A549 (cell line): ENCODE measurements at regions not wholly inside any gene's neighbourhood (a gene's known extent, or its start where the extent isn't known, plus 50 kb on each side); places are given as distances from the start of the nearest gene placed in this dataset.

Experiments used
- ATAC-seq, 2 experiments: fragments of 200-7000 bp in 1 of 2; fragments of >200 bp in 1 of 2; cut with Nextera tagmentation in 1 of 2; cut with Tn5 transposase in 1 of 2; 3 replicates each; pipeline versions ENCODE4 v1.8.0 to v1.9.1; 2018 to 2020; ENCODE audit warnings: mild to moderate bottlenecking in 1 of 2, moderate library complexity in 1 of 2
- CTCF ChIA-PET: fragments of 300-600 bp; sonication (Branson Sonifier 250); formaldehyde crosslinking; extraction: SDS; loops from one replicate; lab custom pipeline; 2021; ENCODE audit warnings: antibody characterized with exemption, inconsistent platforms; lab: Yijun Ruan, JAX
- POLR2A ChIA-PET: fragments of 350-600 bp; formaldehyde crosslinking; extraction: SDS; loops from one replicate; lab custom pipeline; 2021; ENCODE audit warnings: antibody characterized with exemption, inconsistent platforms; lab: Yijun Ruan, JAX
- DNase-seq, 2 experiments: peaks; one replicate each; pipeline versions ENCODE4 v3.0.0 to v3.0.0-alpha.2; 2011 to 2016; ENCODE audit warnings: low read depth in 1 of 2, low spot score in 1 of 2
- FAIRE-seq: peaks from 2 replicates; lab custom pipeline; 2011; peaks lifted over from hg19 to GRCh38; lab: Jason Lieb, UNC
- H3K27ac ChIP-seq, 2 experiments: fragments of >200 bp; sonication (Bioruptor Twin); formaldehyde crosslinking; 3 replicates each; pipeline ENCODE4 v1.5.1; 2016 to 2017
- H3K4me1 ChIP-seq: fragments of >200 bp; sonication (Bioruptor Twin); formaldehyde crosslinking; 3 replicates; pipeline ENCODE4 v1.6.1; 2016
- H3K4me2 ChIP-seq: fragments of >200 bp; sonication (Bioruptor Twin); formaldehyde crosslinking; 3 replicates; pipeline ENCODE4 v1.6.1; 2016
- H3K4me3 ChIP-seq: fragments of >200 bp; sonication (Bioruptor Twin); formaldehyde crosslinking; 3 replicates; pipeline ENCODE4 v1.5.1; 2016
- H3K9me3 ChIP-seq: fragments of >200 bp; sonication (Bioruptor Twin); formaldehyde crosslinking; 3 replicates; pipeline ENCODE4 v1.6.1; 2016
- CHD2 ChIP-seq: fragments of 150-350 bp; IDR thresholded peaks from 2 replicates; pipeline ENCODE4 v1.6.1; 2014; ENCODE audit warnings: low read length; ENCODE audit not compliant: partially characterized antibody
- EHF ChIP-seq: fragments of 250-450 bp; sonication (Bioruptor Pico); IDR thresholded peaks from 2 replicates; pipeline ENCODE4 v1.5.0; 2020; ENCODE audit warnings: mild to moderate bottlenecking
- FOSB ChIP-seq: fragments of 250-450 bp; sonication (Bioruptor Pico); IDR thresholded peaks from 2 replicates; pipeline ENCODE4 v1.5.0; 2020; ENCODE audit warnings: mild to moderate bottlenecking, moderate library complexity
- FOSL2 ChIP-seq, 2 experiments: fragments of 450-650 bp in 1 of 2; fragments of >200 bp in 1 of 2; sonication (Bioruptor Twin) in 1 of 2; formaldehyde crosslinking; IDR thresholded peaks; 2 replicates each; pipeline versions ENCODE4 v1.5.0 to v1.6.1; 2016 to 2020; ENCODE audit warnings: mild to moderate bottlenecking in 1 of 2, moderate library complexity in 1 of 2
- GATA3 ChIP-seq: IDR thresholded peaks from 2 replicates; pipeline ENCODE4 v1.6.1; 2012; ENCODE audit warnings: borderline replicate concordance
- HMGXB4 ChIP-seq: fragments of 250-450 bp; sonication (Bioruptor Pico); IDR thresholded peaks from 2 replicates; pipeline ENCODE4 v1.5.0; 2021; ENCODE audit warnings: mild to moderate bottlenecking, moderate library complexity, borderline replicate concordance
- HOXA7 ChIP-seq: fragments of 250-450 bp; sonication (Bioruptor Pico); IDR thresholded peaks from 2 replicates; pipeline ENCODE4 v1.5.0; 2020; ENCODE audit warnings: mild to moderate bottlenecking, moderate library complexity
- HOXB13 ChIP-seq: fragments of 250-450 bp; sonication (Bioruptor Pico); IDR thresholded peaks from 2 replicates; pipeline ENCODE4 v1.5.0; 2020; ENCODE audit warnings: low read depth, mild to moderate bottlenecking, moderate library complexity
- JUNB ChIP-seq: fragments of >200 bp; sonication (Bioruptor Twin); formaldehyde crosslinking; IDR thresholded peaks from 2 replicates; pipeline ENCODE4 v1.6.1; 2016
- KDM1A ChIP-seq: fragments of 200-600 bp; sonication (generic); IDR thresholded peaks from 2 replicates; pipeline ENCODE4 v1.6.1; 2016; ENCODE audit warnings: low read depth, mild to moderate bottlenecking
- KDM5A ChIP-seq: fragments of 200-600 bp; sonication (generic); IDR thresholded peaks from 2 replicates; pipeline ENCODE4 v1.6.1; 2016; ENCODE audit warnings: antibody characterized with exemption, mild to moderate bottlenecking
- MAFK ChIP-seq: fragments of 450-650 bp; IDR thresholded peaks from 2 replicates; pipeline ENCODE4 v1.6.1; 2014; ENCODE audit not compliant: partially characterized antibody
- MAX ChIP-seq: IDR thresholded peaks from 2 replicates; pipeline ENCODE4 v1.6.1; 2012
- MAZ ChIP-seq: fragments of 150-350 bp; IDR thresholded peaks from 2 replicates; pipeline ENCODE4 v1.6.1; 2014; ENCODE audit warnings: antibody characterized with exemption, low read depth, low read length, borderline replicate concordance
- MYC ChIP-seq: IDR thresholded peaks from 2 replicates; pipeline ENCODE4 v1.6.1; 2012; ENCODE audit warnings: mild to moderate bottlenecking, inconsistent platforms, low read length, improper control_type of control experiment, borderline replicate concordance
- POLR2A ChIP-seq: IDR thresholded peaks from 2 replicates; pipeline ENCODE4 v1.6.1; 2012; ENCODE audit warnings: mild to moderate bottlenecking, low read length
- RAD21 ChIP-seq, 2 experiments: fragments of >200 bp in 1 of 2; sonication (Bioruptor Twin) in 1 of 2; formaldehyde crosslinking in 1 of 2; IDR thresholded peaks in 1 of 2; conservative IDR thresholded peaks in 1 of 2; 2 replicates in 1 of 2; 3 replicates in 1 of 2; pipeline ENCODE4 v1.6.1; 2012 to 2018; ENCODE audit warnings: inconsistent platforms in 1 of 2
- RARB ChIP-seq: fragments of 250-450 bp; sonication (Bioruptor Pico); IDR thresholded peaks from 2 replicates; pipeline ENCODE4 v1.8.0; 2021; ENCODE audit warnings: mild to moderate bottlenecking, moderate library complexity
- RNF2 ChIP-seq: fragments of 200-600 bp; sonication (generic); IDR thresholded peaks from 2 replicates; pipeline ENCODE4 v1.6.1; 2016; ENCODE audit warnings: low read depth, mild to moderate bottlenecking, antibody characterized with exemption, moderate library complexity, borderline replicate concordance
- SMC3 ChIP-seq: fragments of >200 bp; sonication (Bioruptor Twin); formaldehyde crosslinking; IDR thresholded peaks from 3 replicates; pipeline ENCODE4 v1.6.1; 2018; ENCODE audit warnings: inconsistent platforms
- TP53 ChIP-seq: fragments of 250-450 bp; sonication (Bioruptor Pico); IDR thresholded peaks from 2 replicates; pipeline ENCODE4 v1.5.0; 2021; ENCODE audit warnings: mild to moderate bottlenecking, moderate library complexity
- WGBS: methylation state at CpG from one replicate; pipeline ENCODE4 v1.1.6; 2017; ENCODE audit errors: missing lambda C conversion rate; 5-methylcytosine and 5-hydroxymethylcytosine counted together
- TF ChIP-seq, protein P1 (sequence below): fragments of >200 bp; sonication (Bioruptor Twin); formaldehyde crosslinking; IDR thresholded peaks from 2 replicates; pipeline ENCODE4 v1.6.1; 2016
- TF ChIP-seq, protein P2 (sequence below): fragments of 200-600 bp; sonication (generic); IDR thresholded peaks from 2 replicates; pipeline ENCODE4 v1.6.1; 2016; ENCODE audit warnings: antibody characterized with exemption, mild to moderate bottlenecking, moderate library complexity
- TF ChIP-seq, protein P3 (sequence below): fragments of >200 bp; sonication (Bioruptor Twin); formaldehyde crosslinking; IDR thresholded peaks from 3 replicates; pipeline ENCODE4 v1.5.1; 2016

GRCh38 chr5:74945561-74946165 is 79.5 kb upstream of the FAM169A start:
- DNase-seq = no peak
- TF ChIP-seq KDM5A (no peak), HOXB13 (no peak), JUNB (no peak), KDM1A (no peak), FOSB (CRISPR knock-in tag) (no peak), MAX (no peak), SMC3 (no peak), EHF (CRISPR knock-in tag) (no peak)
- TF ChIP-seq, protein P1, sequence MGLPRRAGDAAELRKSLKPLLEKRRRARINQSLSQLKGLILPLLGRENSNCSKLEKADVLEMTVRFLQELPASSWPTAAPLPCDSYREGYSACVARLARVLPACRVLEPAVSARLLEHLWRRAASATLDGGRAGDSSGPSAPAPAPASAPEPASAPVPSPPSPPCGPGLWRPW = no peak
- FAIRE-seq = no peak
- Histone ChIP-seq H3K27ac (no peak overlapping the region), H3K9me3 (no peaks in the 10 kb centered on the region), H3K4me3 (no peak overlapping the region), H3K4me2 (no peak overlapping the region), H3K4me1 (peaks cover 22% of the 10 kb centered on the region; the same call in 2 of the 3 replicates)
- POLR2A ChIA-PET = no interaction called here
- CTCF ChIA-PET = no interaction called here
- 70% methylated on average over 4 of the region's 4 CpGs for WGBS
- no peak for ATAC-seq

DNA sequence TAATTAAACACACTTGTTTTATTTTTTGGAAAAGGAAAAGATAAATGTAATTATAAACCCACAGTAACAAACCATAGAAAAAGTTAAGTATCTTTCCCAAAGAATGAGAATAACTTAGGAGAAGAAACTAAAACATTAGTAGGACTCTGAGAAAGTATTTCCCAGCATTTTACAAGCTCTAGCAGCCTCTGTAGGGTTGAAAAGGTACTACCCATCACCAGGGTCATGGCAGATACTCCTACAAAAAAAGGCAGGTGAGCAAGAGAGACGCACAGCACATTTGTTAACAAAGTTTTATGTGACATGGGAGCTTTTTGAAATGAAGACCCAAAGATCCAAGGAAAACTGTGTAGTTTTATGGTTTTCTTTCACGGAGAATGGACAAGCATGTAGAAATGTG is 77.7 kb upstream of the FAM169A start:
- H3K4me3 ChIP-seq = no peak overlapping the region
- no peak overlapping the region for H3K27ac ChIP-seq
- CTCF ChIA-PET = no interaction called here
- POLR2A ChIA-PET = no interaction called here
- H3K9me3 ChIP-seq = no peaks in the 10 kb centered on the region
- 37% methylated on average over 2 of the region's 2 CpGs for WGBS
- H3K4me2 ChIP-seq = no peak overlapping the region
- peaks cover 11% of the 10 kb centered on the region; the same call in 2 of the 3 replicates for H3K4me1 ChIP-seq
- TF ChIP-seq RAD21 (conservative IDR thresholded peaks at IDR 0.05 in 1 of 2, IDR thresholded peaks at IDR 0.05 in 1 of 2) (peak; percentile 32 to 34; a peak in 1 of 5 replicates), HOXA7 (no peak), TP53 (CRISPR knock-in tag) (no peak)
- TF ChIP-seq, all 56 proteins: peak for 1
- DNase-seq (no peak), ATAC-seq (peak; percentile 59 to 74; a peak in 3 of 6 replicates), FAIRE-seq (no peak)

DNA sequence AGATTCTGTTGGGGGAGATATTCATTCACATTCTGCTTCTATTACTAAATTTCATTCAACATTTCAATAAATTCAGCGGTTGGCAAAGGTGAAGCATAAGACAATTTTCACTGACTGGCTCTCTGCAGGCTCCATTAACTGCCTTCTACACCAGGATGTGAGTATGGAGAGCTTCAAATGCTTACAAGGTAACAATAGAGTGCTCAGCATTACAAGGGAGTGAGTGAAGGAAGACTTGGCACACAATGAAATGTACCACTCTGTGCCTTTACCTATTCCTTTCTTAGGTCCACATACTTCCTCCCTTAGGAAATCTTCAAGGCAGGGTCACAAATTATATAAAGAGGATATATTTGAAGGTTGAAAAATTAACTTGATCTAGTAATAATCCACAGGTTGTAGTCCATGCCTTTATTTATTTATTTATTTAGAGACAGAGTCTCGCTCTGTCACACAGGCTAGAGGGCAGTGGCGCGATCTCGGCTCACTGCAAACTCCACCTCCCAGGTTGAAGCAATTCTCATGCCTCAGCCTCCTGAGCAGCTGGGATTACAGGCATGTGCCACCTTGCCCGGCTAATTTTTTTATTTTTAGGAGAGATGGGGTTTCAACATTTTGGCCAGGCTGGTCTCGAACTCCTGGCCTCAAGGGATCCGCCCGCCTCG is 76.6 kb upstream of the FAM169A start:
- TF ChIP-seq HOXA7 (no peak), RNF2 (no peak), JUNB (no peak), KDM1A (no peak), GATA3 (no peak), HMGXB4 (CRISPR knock-in tag) (no peak), CHD2 (no peak), MAZ (no peak), FOSL2 (IDR thresholded peaks at IDR 0.05) (no peak), FOSL2 (CRISPR knock-in tag; IDR thresholded peaks at IDR 0.05) (no peak), RARB (no peak), EHF (CRISPR knock-in tag) (no peak), MYC (no peak), MAFK (no peak), POLR2A (no peak)
- TF ChIP-seq, protein P2, sequence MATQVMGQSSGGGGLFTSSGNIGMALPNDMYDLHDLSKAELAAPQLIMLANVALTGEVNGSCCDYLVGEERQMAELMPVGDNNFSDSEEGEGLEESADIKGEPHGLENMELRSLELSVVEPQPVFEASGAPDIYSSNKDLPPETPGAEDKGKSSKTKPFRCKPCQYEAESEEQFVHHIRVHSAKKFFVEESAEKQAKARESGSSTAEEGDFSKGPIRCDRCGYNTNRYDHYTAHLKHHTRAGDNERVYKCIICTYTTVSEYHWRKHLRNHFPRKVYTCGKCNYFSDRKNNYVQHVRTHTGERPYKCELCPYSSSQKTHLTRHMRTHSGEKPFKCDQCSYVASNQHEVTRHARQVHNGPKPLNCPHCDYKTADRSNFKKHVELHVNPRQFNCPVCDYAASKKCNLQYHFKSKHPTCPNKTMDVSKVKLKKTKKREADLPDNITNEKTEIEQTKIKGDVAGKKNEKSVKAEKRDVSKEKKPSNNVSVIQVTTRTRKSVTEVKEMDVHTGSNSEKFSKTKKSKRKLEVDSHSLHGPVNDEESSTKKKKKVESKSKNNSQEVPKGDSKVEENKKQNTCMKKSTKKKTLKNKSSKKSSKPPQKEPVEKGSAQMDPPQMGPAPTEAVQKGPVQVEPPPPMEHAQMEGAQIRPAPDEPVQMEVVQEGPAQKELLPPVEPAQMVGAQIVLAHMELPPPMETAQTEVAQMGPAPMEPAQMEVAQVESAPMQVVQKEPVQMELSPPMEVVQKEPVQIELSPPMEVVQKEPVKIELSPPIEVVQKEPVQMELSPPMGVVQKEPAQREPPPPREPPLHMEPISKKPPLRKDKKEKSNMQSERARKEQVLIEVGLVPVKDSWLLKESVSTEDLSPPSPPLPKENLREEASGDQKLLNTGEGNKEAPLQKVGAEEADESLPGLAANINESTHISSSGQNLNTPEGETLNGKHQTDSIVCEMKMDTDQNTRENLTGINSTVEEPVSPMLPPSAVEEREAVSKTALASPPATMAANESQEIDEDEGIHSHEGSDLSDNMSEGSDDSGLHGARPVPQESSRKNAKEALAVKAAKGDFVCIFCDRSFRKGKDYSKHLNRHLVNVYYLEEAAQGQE = no peak
- TF ChIP-seq, protein P3, sequence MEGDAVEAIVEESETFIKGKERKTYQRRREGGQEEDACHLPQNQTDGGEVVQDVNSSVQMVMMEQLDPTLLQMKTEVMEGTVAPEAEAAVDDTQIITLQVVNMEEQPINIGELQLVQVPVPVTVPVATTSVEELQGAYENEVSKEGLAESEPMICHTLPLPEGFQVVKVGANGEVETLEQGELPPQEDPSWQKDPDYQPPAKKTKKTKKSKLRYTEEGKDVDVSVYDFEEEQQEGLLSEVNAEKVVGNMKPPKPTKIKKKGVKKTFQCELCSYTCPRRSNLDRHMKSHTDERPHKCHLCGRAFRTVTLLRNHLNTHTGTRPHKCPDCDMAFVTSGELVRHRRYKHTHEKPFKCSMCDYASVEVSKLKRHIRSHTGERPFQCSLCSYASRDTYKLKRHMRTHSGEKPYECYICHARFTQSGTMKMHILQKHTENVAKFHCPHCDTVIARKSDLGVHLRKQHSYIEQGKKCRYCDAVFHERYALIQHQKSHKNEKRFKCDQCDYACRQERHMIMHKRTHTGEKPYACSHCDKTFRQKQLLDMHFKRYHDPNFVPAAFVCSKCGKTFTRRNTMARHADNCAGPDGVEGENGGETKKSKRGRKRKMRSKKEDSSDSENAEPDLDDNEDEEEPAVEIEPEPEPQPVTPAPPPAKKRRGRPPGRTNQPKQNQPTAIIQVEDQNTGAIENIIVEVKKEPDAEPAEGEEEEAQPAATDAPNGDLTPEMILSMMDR = no peak
- H3K27ac ChIP-seq = no peak overlapping the region
- no peak overlapping the region for H3K4me3 ChIP-seq
- no peaks in the 10 kb centered on the region for H3K9me3 ChIP-seq
- DNase-seq (no peak), ATAC-seq (no peak), FAIRE-seq (no peak)
- H3K4me1 ChIP-seq = 0 out of 3 replicates have a peak, but pooled peaks cover under 1% of the 10 kb centered on the region
- POLR2A ChIA-PET = no interaction called here
- H3K4me2 ChIP-seq = no peak overlapping the region
- WGBS = 77% methylated on average over 10 of the region's 10 CpGs
- CTCF ChIA-PET = interaction anchor here (0.9 kb wide), 1 partner anchor 269 kb away, joined by 3 read pairs; no protein-coding TSS in a partner anchor
